KMS-11 (cell line): ENCODE measurements at regions not wholly inside any gene's neighbourhood (a gene's known extent, or its start where the extent isn't known, plus 50 kb on each side); places are given as distances from the start of the nearest gene placed in this dataset.

Experiments used
- H2AFZ ChIP-seq: fragments of 200-600 bp; sonication (generic); 2 replicates; pipeline ENCODE4 v1.6.1; 2016; ENCODE audit warnings: antibody characterized with exemption, mixed run types, low read depth
- H3K27ac ChIP-seq: fragments of 200-600 bp; sonication (generic); 2 replicates; pipeline ENCODE4 v1.6.1; 2016; ENCODE audit warnings: mild to moderate bottlenecking, mixed run types
- H3K27me3 ChIP-seq: fragments of 200-600 bp; sonication (generic); 2 replicates; pipeline ENCODE4 v1.6.1; 2017; ENCODE audit warnings: mild to moderate bottlenecking, low read depth, mixed run types, moderate library complexity; ENCODE audit not compliant: insufficient read depth
- H3K36me3 ChIP-seq: fragments of 200-600 bp; sonication (generic); 2 replicates; pipeline ENCODE4 v1.6.1; 2017; ENCODE audit warnings: mild to moderate bottlenecking, mixed run types; ENCODE audit not compliant: insufficient read depth
- H3K4me1 ChIP-seq: fragments of 200-600 bp; sonication (generic); 2 replicates; pipeline ENCODE4 v1.6.1; 2016; ENCODE audit warnings: mild to moderate bottlenecking, low read depth, mixed run types; ENCODE audit not compliant: poor library complexity, severe bottlenecking
- H3K4me2 ChIP-seq: fragments of 200-600 bp; sonication (generic); 2 replicates; pipeline ENCODE4 v1.7.0; 2016; ENCODE audit warnings: mild to moderate bottlenecking, mixed run types
- H3K4me3 ChIP-seq: fragments of 200-600 bp; sonication (generic); IDR thresholded peaks from 2 replicates; pipeline ENCODE4 v1.6.1; 2017; ENCODE audit warnings: low read depth, low read length, mixed read lengths; ENCODE audit not compliant: insufficient read depth
- H3K79me2 ChIP-seq: fragments of 200-600 bp; sonication (generic); 2 replicates; pipeline ENCODE4 v1.6.1; 2016; ENCODE audit warnings: low read depth, mixed run types; ENCODE audit not compliant: insufficient read depth
- H3K9ac ChIP-seq: fragments of 200-600 bp; sonication (generic); 2 replicates; pipeline ENCODE4 v1.6.1; 2016; ENCODE audit warnings: mild to moderate bottlenecking, mixed run types
- H4K20me1 ChIP-seq: fragments of 200-600 bp; sonication (generic); 2 replicates; pipeline ENCODE4 v1.6.1; 2016; ENCODE audit warnings: mild to moderate bottlenecking, mixed run types; ENCODE audit not compliant: insufficient read depth
- TF ChIP-seq, protein P1 (sequence below): fragments of 200-600 bp; sonication (generic); conservative IDR thresholded peaks from 2 replicates; pipeline ENCODE4 v1.6.1; 2017; ENCODE audit warnings: low read depth, mild to moderate bottlenecking, antibody characterized with exemption, low read length, moderate library complexity, mixed read lengths

DNA sequence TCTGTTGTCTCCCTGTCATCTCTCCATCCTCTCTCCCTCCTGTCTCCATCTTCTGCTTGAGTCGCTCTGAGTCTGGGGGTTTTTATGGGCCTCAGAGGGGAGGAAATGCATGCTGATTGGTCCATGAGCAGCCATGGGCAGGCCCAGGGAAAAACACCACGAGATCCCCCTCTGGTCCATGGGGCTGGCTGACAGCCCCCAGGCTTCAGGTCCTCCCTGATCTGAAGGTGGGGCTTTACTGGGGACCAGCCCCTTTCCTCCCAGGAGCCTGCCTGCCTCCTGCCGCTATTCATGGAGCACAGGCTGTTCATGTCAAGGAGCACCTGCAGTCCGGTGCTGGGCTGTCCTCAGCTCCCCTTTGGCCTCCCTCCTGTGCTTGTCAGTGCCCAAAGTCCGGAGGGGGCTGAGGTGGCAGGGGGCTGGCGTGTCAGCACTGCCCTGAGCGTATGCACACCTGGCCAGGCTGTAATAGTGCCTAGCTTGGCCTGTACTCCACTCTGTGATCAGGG, 59.6 kb upstream of the DLX2 start:
- TF ChIP-seq, protein P1, sequence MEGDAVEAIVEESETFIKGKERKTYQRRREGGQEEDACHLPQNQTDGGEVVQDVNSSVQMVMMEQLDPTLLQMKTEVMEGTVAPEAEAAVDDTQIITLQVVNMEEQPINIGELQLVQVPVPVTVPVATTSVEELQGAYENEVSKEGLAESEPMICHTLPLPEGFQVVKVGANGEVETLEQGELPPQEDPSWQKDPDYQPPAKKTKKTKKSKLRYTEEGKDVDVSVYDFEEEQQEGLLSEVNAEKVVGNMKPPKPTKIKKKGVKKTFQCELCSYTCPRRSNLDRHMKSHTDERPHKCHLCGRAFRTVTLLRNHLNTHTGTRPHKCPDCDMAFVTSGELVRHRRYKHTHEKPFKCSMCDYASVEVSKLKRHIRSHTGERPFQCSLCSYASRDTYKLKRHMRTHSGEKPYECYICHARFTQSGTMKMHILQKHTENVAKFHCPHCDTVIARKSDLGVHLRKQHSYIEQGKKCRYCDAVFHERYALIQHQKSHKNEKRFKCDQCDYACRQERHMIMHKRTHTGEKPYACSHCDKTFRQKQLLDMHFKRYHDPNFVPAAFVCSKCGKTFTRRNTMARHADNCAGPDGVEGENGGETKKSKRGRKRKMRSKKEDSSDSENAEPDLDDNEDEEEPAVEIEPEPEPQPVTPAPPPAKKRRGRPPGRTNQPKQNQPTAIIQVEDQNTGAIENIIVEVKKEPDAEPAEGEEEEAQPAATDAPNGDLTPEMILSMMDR = no peak
- Histone ChIP-seq H2AFZ (no peak overlapping the region), H3K9ac (no peak overlapping the region), H3K27me3 (no peaks in the 10 kb centered on the region), H3K27ac (no peak overlapping the region), H3K4me3 (no peak overlapping the region), H3K36me3 (no peaks in the 10 kb centered on the region), H3K79me2 (no peaks in the 10 kb centered on the region), H4K20me1 (no peaks in the 10 kb centered on the region), H3K4me1 (no peaks in the 10 kb centered on the region), H3K4me2 (no peak overlapping the region)

DNA sequence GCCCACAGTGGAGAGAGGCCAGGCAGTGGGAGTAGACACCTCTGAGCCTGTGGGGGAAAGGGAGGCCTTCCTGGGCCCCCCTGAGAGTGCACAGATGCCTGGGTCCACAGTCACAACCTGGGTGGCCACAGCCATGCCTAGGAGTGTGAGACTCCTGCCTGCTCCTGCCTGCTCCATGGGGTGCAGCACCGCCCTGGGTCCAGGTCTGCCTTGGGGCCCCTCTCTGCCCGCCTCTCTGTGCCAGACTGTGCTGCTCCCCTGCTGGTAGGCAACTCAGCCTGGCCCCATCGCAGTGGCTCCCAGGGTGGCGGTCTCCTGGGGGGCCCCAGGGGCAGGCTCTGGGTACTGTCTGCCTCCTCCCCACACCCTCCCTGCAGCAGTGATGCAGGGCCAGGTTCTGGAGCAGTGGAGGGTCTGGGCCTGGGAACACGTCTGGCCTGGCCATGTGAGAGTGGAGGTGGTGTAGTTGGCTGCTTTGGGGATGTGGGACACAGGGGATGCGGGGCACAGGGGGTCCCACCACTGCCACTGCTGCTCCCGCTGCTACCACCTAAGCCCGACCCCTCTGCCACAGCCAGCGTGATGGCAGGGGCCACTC, 60.1 kb upstream of the DLX2 start:
- no peak overlapping the region for H3K9ac ChIP-seq
- H3K4me1 ChIP-seq = no peaks in the 10 kb centered on the region
- no peaks in the 10 kb centered on the region for H3K36me3 ChIP-seq
- H3K79me2 ChIP-seq = no peaks in the 10 kb centered on the region
- H3K27ac ChIP-seq = no peak overlapping the region
- H3K4me2 ChIP-seq = no peak overlapping the region
- no peaks in the 10 kb centered on the region for H3K27me3 ChIP-seq
- H3K4me3 ChIP-seq = no peak overlapping the region
- TF ChIP-seq, protein P1 = no peak
- no peak overlapping the region for H2AFZ ChIP-seq
- no peaks in the 10 kb centered on the region for H4K20me1 ChIP-seq

DNA sequence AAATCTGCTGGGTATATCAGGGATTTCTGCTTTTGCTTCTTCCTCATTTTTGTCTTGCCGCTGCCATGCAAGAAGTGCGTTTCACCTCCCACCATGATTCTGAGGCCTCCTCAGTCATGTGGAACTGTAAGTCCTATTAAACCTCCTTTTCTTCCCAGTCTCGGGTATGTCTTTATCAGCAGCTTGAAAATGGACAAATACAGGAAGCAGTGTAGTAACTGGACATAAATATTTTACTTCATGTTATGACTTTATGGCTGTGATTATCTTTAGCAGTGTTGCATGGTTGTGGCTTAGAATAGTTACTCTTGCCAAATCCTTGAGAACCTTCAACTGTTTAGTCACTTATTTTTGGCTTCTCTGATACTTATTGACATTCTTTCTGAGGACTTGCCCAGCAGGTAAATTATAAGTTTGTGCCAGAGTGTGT, 66.2 kb upstream of the DLX2 start:
- H2AFZ ChIP-seq = no peak overlapping the region
- H4K20me1 ChIP-seq = no peaks in the 10 kb centered on the region
- H3K79me2 ChIP-seq = no peaks in the 10 kb centered on the region
- no peak overlapping the region for H3K4me3 ChIP-seq
- H3K4me2 ChIP-seq = no peak overlapping the region
- TF ChIP-seq, protein P1 = no peak
- H3K9ac ChIP-seq = no peak overlapping the region
- H3K4me1 ChIP-seq = no peaks in the 10 kb centered on the region
- H3K36me3 ChIP-seq = no peaks in the 10 kb centered on the region
- no peak overlapping the region for H3K27ac ChIP-seq
- no peaks in the 10 kb centered on the region for H3K27me3 ChIP-seq

DNA sequence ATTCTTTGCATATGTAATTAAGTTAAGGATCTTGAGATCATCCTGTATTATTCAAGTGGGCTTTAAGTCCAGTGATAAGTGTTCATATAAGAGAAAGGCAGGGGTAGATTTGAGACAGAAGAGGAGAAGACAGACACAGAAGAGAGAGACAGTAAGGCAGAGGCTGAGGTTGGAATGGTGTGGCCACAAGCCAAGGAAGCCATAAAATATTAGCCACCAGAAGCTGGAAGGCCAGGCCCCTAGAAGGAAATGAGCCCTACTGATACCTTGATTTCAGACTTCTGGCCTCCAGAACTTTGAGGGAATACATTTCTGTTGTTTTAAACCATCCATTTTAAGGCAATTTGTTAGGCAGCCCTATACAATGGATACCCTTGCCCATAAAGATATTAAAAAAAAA, 66.9 kb upstream of the DLX2 start:
- Histone ChIP-seq H2AFZ (no peak overlapping the region), H3K4me3 (no peak overlapping the region), H3K27me3 (no peaks in the 10 kb centered on the region), H3K4me2 (no peak overlapping the region), H3K79me2 (no peaks in the 10 kb centered on the region), H3K36me3 (no peaks in the 10 kb centered on the region), H3K4me1 (no peaks in the 10 kb centered on the region), H4K20me1 (no peaks in the 10 kb centered on the region), H3K27ac (no peak overlapping the region), H3K9ac (no peak overlapping the region)
- TF ChIP-seq, protein P1 = no peak
